Duodenal mucosa (tissue), 2 donors: ENCODE measurements at regions not wholly inside any gene's neighbourhood (a gene's known extent, or its start where the extent isn't known, plus 50 kb on each side); places are given as distances from the start of the nearest gene placed in this dataset.

Experiments
- H3K27ac ChIP-seq: one replicate; pipeline ENCODE4 v1.7.0; 2013; ENCODE audit warnings: low read depth, low read length
- H3K27me3 ChIP-seq, 2 donors: one replicate each; pipeline ENCODE4 v1.7.0; 2013; ENCODE audit warnings: low read length in 2 of 2, control low read depth in 1 of 2; ENCODE audit not compliant: insufficient read depth in 2 of 2, control insufficient read depth in 1 of 2
- H3K36me3 ChIP-seq, 2 donors: one replicate each; pipeline ENCODE4 v1.7.0; 2013; ENCODE audit warnings: low read length in 2 of 2, control low read depth in 1 of 2; ENCODE audit not compliant: insufficient read depth in 2 of 2, control insufficient read depth in 1 of 2
- H3K4me1 ChIP-seq, 2 donors: one replicate each; pipeline ENCODE4 v1.7.0; 2013; ENCODE audit warnings: low read length in 2 of 2, control low read depth in 1 of 2; ENCODE audit not compliant: insufficient read depth in 2 of 2, control insufficient read depth in 1 of 2
- H3K4me3 ChIP-seq, 2 donors: one replicate each; pipeline ENCODE4 v1.7.0; 2013; ENCODE audit warnings: low read length in 2 of 2, low read depth in 1 of 2
- H3K9ac ChIP-seq, 2 donors: one replicate each; pipeline ENCODE4 v1.7.0; 2013; ENCODE audit warnings: low read length in 2 of 2, low read depth in 1 of 2
- H3K9me3 ChIP-seq, 2 donors: one replicate each; pipeline ENCODE4 v1.7.0; 2013; ENCODE audit warnings: low read length in 2 of 2, control low read depth in 1 of 2; ENCODE audit not compliant: control insufficient read depth in 1 of 2

DNA sequence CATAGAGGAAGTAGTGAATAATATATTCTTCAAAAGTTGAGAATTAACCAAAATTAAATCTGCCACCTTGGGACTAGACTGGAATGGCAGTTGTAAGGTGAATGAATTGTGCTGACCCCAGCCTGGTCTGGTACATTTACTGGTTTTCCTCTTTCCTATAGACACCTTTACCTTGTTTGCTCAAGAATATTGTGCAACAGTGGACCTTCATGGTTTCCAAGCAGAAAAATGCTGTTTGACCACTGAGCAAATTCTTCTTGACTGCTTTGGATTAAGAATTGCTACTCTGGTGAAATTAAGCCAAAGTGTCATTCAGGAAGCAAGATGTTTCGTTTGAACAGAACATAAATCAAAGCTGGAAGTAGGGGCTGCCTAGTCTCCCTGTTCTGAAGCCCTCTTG is 156.6 kb upstream of the TAB2 start:
- no peaks in the 10 kb centered on the region for H3K9me3 ChIP-seq
- H3K27ac ChIP-seq, result no peak overlapping the region
- no peaks in the 10 kb centered on the region for H3K4me1 ChIP-seq
- H3K9ac ChIP-seq, result no peak overlapping the region
- H3K4me3 ChIP-seq, result no peak overlapping the region
- H3K27me3 ChIP-seq, result no peaks in the 10 kb centered on the region
- H3K36me3 ChIP-seq, result no peaks in the 10 kb centered on the region

DNA sequence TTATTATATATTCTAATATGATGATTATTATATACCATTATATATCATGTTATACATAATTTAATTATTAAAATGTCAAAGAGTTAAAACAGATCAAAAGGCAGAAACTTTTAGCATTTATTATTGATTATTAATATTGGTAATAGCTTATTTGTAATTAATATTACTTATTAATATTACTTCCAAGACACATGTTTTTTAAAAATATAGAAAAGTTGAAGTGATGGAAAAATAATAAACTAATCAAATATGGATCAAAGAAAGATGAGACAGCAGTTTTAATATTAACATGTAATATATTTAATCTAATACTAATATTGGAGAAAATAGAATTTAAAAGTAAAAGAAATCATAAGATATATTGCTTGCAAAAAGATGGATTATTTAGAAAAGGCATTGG is 154.6 kb upstream of the TAB2 start:
- Histone ChIP-seq H3K36me3 (no peaks in the 10 kb centered on the region), H3K4me1 (no peaks in the 10 kb centered on the region), H3K9me3 (no peaks in the 10 kb centered on the region), H3K9ac (no peak overlapping the region), H3K27ac (no peak overlapping the region), H3K27me3 (no peaks in the 10 kb centered on the region), H3K4me3 (no peak overlapping the region)

GRCh38 chr6:149164199-149164750 is 153.2 kb upstream of the TAB2 start:
- no peak overlapping the region for H3K9ac ChIP-seq
- H3K27ac ChIP-seq, result no peak overlapping the region
- no peaks in the 10 kb centered on the region for H3K36me3 ChIP-seq
- no peaks in the 10 kb centered on the region for H3K27me3 ChIP-seq
- no peak overlapping the region for H3K4me3 ChIP-seq
- no peaks in the 10 kb centered on the region for H3K4me1 ChIP-seq
- no peaks in the 10 kb centered on the region for H3K9me3 ChIP-seq

DNA sequence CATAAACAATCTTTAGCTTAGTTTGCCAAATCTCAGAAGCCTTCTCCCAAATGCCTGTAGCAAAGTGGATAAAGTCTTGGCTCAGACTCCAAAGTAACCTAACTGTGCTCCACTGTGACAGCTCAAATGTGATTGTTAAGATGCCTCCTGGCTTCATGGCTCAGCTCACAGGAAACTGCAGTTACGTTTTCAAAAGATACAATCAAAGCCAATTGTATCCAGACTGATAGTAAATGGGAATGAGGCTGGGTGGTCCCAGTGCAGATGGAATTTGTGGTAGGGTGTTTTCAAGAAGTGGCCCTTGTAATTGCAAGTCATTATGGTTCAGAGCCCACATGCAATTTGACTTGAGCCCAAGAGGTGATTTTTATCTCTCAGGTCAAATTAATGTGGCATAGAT is 151.2 kb upstream of the TAB2 start:
- H3K27ac ChIP-seq, result no peak overlapping the region
- H3K27me3 ChIP-seq, result no peaks in the 10 kb centered on the region
- no peaks in the 10 kb centered on the region for H3K4me1 ChIP-seq

GRCh38 chr6:149166747-149167146 is 150.8 kb upstream of the TAB2 start:
- Histone ChIP-seq H3K4me1 (no peaks in the 10 kb centered on the region), H3K9me3 (no peaks in the 10 kb centered on the region), H3K27ac (no peak overlapping the region), H3K27me3 (no peaks in the 10 kb centered on the region), H3K36me3 (no peaks in the 10 kb centered on the region), H3K9ac (no peak overlapping the region), H3K4me3 (no peak overlapping the region)

More for the DNA sequence above, 151.2 kb upstream of the TAB2 start:
- Histone ChIP-seq H3K36me3 (no peaks in the 10 kb centered on the region), H3K9ac (no peak overlapping the region), H3K4me3 (no peak overlapping the region), H3K9me3 (no peaks in the 10 kb centered on the region)

DNA sequence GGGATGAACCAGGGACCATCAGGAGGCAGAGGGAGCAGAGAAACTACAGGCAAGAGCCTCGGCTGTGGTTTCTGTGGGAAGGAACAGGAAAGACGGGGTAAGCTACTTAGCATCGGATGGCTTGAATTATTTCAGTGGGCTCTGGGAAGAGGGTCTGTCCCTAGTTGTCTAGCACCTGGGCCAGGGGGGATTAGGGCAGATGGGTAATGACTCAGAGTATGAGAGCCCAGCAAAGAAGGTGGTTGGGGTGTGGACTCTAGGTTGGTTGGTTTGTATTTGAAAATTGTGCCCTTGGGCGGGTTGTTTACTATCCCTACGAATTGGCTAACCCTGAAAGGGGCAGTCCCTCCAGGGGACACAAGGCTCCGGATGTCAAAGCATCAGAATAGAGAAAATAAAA is 148.5 kb upstream of the TAB2 start:
- H3K27ac ChIP-seq, result no peak overlapping the region
- H3K27me3 ChIP-seq, result no peaks in the 10 kb centered on the region
- H3K4me3 ChIP-seq, result no peak overlapping the region
- H3K36me3 ChIP-seq, result no peaks in the 10 kb centered on the region
- no peaks in the 10 kb centered on the region for H3K4me1 ChIP-seq
- H3K9me3 ChIP-seq, result no peaks in the 10 kb centered on the region
- H3K9ac ChIP-seq, result no peak overlapping the region

DNA sequence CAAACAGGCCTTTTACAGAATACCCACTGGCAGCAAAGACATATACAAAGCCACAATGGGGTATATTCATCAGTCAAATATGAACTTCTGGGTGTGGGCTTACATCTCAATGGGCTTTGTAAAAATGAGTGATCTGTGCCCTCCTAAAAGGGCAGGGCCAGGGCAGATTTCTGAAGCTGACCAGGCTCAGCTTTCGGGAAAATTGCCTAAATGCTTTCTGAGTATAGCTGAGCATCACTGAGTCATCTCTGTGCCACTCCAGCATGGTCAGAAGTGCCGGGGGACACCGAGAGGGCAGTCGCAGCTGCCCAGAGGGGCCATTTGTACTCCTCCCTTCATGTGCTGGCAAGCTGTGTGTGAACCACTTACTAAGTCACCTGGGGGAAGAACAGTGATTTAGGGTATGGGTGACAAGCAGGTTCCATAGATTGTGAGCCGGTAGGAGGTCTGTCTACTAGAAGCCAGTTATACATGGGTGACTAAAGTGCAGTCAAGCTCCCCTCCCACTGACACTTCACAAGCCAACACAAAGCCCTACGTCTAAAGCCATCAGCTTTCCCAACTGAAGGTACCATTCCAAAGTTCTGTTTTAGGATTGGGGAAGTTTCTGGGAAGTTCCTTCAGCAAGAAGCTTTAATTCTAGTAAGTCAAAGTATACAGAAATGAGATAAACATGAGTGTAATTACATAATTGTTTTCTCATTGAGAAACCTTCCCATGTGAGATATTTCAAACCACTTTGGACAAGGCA is 147.6 kb upstream of the TAB2 start:
- no peak overlapping the region for H3K9ac ChIP-seq
- no peaks in the 10 kb centered on the region for H3K4me1 ChIP-seq
- no peaks in the 10 kb centered on the region for H3K27me3 ChIP-seq
- H3K4me3 ChIP-seq, result no peak overlapping the region
- no peak overlapping the region for H3K27ac ChIP-seq
- H3K36me3 ChIP-seq, result no peaks in the 10 kb centered on the region
- no peaks in the 10 kb centered on the region for H3K9me3 ChIP-seq

- no peaks in the 10 kb centered on the region for H3K27me3 ChIP-seq
- no peaks in the 10 kb centered on the region for H3K4me1 ChIP-seq
- no peaks in the 10 kb centered on the region for H3K9me3 ChIP-seq
- H3K36me3 ChIP-seq, result no peaks in the 10 kb centered on the region
- H3K9ac ChIP-seq, result no peak overlapping the region
- no peak overlapping the region for H3K27ac ChIP-seq
- no peak overlapping the region for H3K4me3 ChIP-seq
These were observed 146.7 kb upstream of the TAB2 start for GRCh38 chr6:149170564-149171452.

- H3K4me1 ChIP-seq, result peaks cover 0 to 3% of the 10 kb centered on the region in 2 donors
These were observed 144.3 kb upstream of the TAB2 start for GRCh38 chr6:149173222-149173621.

GRCh38 chr6:149174962-149175361 is 142.6 kb upstream of the TAB2 start:
- Histone ChIP-seq H3K36me3 (no peaks in the 10 kb centered on the region), H3K4me3 (no peak overlapping the region), H3K27ac (no peak overlapping the region), H3K4me1 (peaks cover 0 to 3% of the 10 kb centered on the region in 2 donors), H3K27me3 (no peaks in the 10 kb centered on the region), H3K9me3 (no peaks in the 10 kb centered on the region), H3K9ac (no peak overlapping the region)

More at GRCh38 chr6:149173222-149173621, 144.3 kb upstream of the TAB2 start:
- Histone ChIP-seq H3K36me3 (no peaks in the 10 kb centered on the region), H3K9me3 (no peaks in the 10 kb centered on the region), H3K9ac (no peak overlapping the region), H3K27ac (no peak overlapping the region), H3K27me3 (no peaks in the 10 kb centered on the region), H3K4me3 (no peak overlapping the region)
